Loucy (cell line): ENCODE measurements at regions not wholly inside any gene's neighbourhood (a gene's known extent, or its start where the extent isn't known, plus 50 kb on each side); places are given as distances from the start of the nearest gene placed in this dataset.

Source experiments
- H2AFZ ChIP-seq: fragments of 200-600 bp; sonication (generic); 2 replicates; pipeline ENCODE4 v1.6.0; 2016; ENCODE audit warnings: antibody characterized with exemption, mild to moderate bottlenecking, low read length, moderate library complexity
- H3F3A ChIP-seq: fragments of 200-600 bp; 2 replicates; pipeline ENCODE4 v1.6.0; 2016; ENCODE audit warnings: antibody characterized with exemption, low read depth, mild to moderate bottlenecking
- H3K27me3 ChIP-seq: fragments of 200-600 bp; sonication (generic); 2 replicates; pipeline ENCODE4 v1.6.1; 2014; ENCODE audit warnings: low read length, mild to moderate bottlenecking; ENCODE audit not compliant: insufficient read depth, poor library complexity, severe bottlenecking
- H3K36me3 ChIP-seq: fragments of 200-600 bp; sonication (generic); 2 replicates; pipeline ENCODE4 v1.6.1; 2016; ENCODE audit warnings: low read length; ENCODE audit not compliant: insufficient read depth
- H3K4me1 ChIP-seq: fragments of 200-600 bp; sonication (generic); 2 replicates; pipeline ENCODE4 v1.5.1; 2014; ENCODE audit warnings: low read length, mild to moderate bottlenecking; ENCODE audit not compliant: insufficient read depth, poor library complexity, severe bottlenecking
- H3K4me2 ChIP-seq: fragments of 200-600 bp; sonication (generic); 2 replicates; pipeline ENCODE4 v1.6.0; 2014; ENCODE audit warnings: antibody characterized with exemption, low read length, low read depth, mild to moderate bottlenecking; ENCODE audit not compliant: poor library complexity, severe bottlenecking
- H3K4me3 ChIP-seq: fragments of 200-600 bp; sonication (generic); 2 replicates; pipeline ENCODE4 v1.5.1; 2014; ENCODE audit warnings: low read length, mild to moderate bottlenecking, mixed read lengths; ENCODE audit not compliant: poor library complexity, severe bottlenecking
- H3K79me2 ChIP-seq: fragments of 200-600 bp; sonication (generic); 2 replicates; pipeline ENCODE4 v1.6.1; 2014; ENCODE audit warnings: low read length; ENCODE audit not compliant: insufficient read depth
- H3K9ac ChIP-seq: fragments of 200-600 bp; sonication (generic); 2 replicates; pipeline ENCODE4 v1.6.0; 2014; ENCODE audit warnings: mild to moderate bottlenecking, low read depth, low read length, moderate library complexity; ENCODE audit not compliant: poor library complexity, severe bottlenecking
- H3K9me2 ChIP-seq: fragments of 200-600 bp; sonication (generic); replicated peaks from 2 replicates; pipeline ENCODE4 v1.6.1; 2016; ENCODE audit warnings: low read depth, low read length, mixed read lengths
- H3K9me3 ChIP-seq: fragments of 200-600 bp; sonication (generic); 2 replicates; pipeline ENCODE4 v1.6.1; 2014; ENCODE audit warnings: mild to moderate bottlenecking, antibody characterized with exemption, low read length, low read depth; ENCODE audit not compliant: insufficient read depth
- H4K20me1 ChIP-seq: fragments of 200-600 bp; sonication (generic); 2 replicates; pipeline ENCODE4 v1.6.0; 2014; ENCODE audit warnings: antibody characterized with exemption, low read length, mild to moderate bottlenecking; ENCODE audit not compliant: insufficient read depth, poor library complexity, severe bottlenecking
- CTCF ChIP-seq: fragments of 200-600 bp; sonication (generic); conservative IDR thresholded peaks from 2 replicates; pipeline ENCODE4 v1.5.1; 2014; ENCODE audit warnings: mild to moderate bottlenecking, antibody characterized with exemption, low read length
- EZH2phosphoT487 ChIP-seq: fragments of 200-600 bp; IDR thresholded peaks from 2 replicates; pipeline ENCODE4 v1.6.1; 2018; ENCODE audit warnings: antibody characterized with exemption, mild to moderate bottlenecking, moderate library complexity, borderline replicate concordance

- Histone ChIP-seq H2AFZ (no peak overlapping the region), H4K20me1 (no peaks in the 10 kb centered on the region), H3K4me2 (no peak overlapping the region), H3K9ac (no peak overlapping the region), H3K9me2 (no peaks in the 10 kb centered on the region), H3F3A (no peaks in the 10 kb centered on the region), H3K27me3 (no peaks in the 10 kb centered on the region), H3K79me2 (no peaks in the 10 kb centered on the region), H3K9me3 (no peaks in the 10 kb centered on the region; the same call in 1 of the 2 replicates), H3K4me1 (no peaks in the 10 kb centered on the region), H3K36me3 (no peaks in the 10 kb centered on the region), H3K4me3 (no peak overlapping the region)
- TF ChIP-seq CTCF (no peak), EZH2phosphoT487 (no peak)
Measured at GRCh38 chr6:144936764-144937163, 651.6 kb downstream of the UTRN start.

- H3K27me3 ChIP-seq = no peaks in the 10 kb centered on the region
Measured at GRCh38 chr6:144939921-144940320, 654.8 kb downstream of the UTRN start.

GRCh38 chr6:144944106-144944505 lies 659.0 kb downstream of the UTRN start:
- Histone ChIP-seq H3K9me2 (no peaks in the 10 kb centered on the region), H3K79me2 (no peaks in the 10 kb centered on the region), H4K20me1 (no peaks in the 10 kb centered on the region), H2AFZ (no peak overlapping the region), H3K9ac (no peak overlapping the region), H3K4me3 (no peak overlapping the region), H3K9me3 (no peaks in the 10 kb centered on the region), H3K27me3 (no peaks in the 10 kb centered on the region), H3K4me2 (no peak overlapping the region), H3K4me1 (no peaks in the 10 kb centered on the region), H3K36me3 (no peaks in the 10 kb centered on the region), H3F3A (no peaks in the 10 kb centered on the region)
- TF ChIP-seq EZH2phosphoT487 (no peak), CTCF (no peak)

More at GRCh38 chr6:144939921-144940320, 654.8 kb downstream of the UTRN start:
- Histone ChIP-seq H3K36me3 (no peaks in the 10 kb centered on the region), H3K4me2 (no peak overlapping the region), H3K9ac (no peak overlapping the region), H3F3A (no peaks in the 10 kb centered on the region), H3K9me2 (no peaks in the 10 kb centered on the region), H3K4me3 (no peak overlapping the region), H3K4me1 (no peaks in the 10 kb centered on the region), H3K79me2 (no peaks in the 10 kb centered on the region), H4K20me1 (no peaks in the 10 kb centered on the region), H2AFZ (no peak overlapping the region), H3K9me3 (no peaks in the 10 kb centered on the region)
- TF ChIP-seq EZH2phosphoT487 (no peak), CTCF (no peak)
